LNCaP clone FGC (cell line): ENCODE measurements at regions not wholly inside any gene's neighbourhood (a gene's known extent, or its start where the extent isn't known, plus 50 kb on each side); places are given as distances from the start of the nearest gene placed in this dataset.
"Not testable (repeated sequence)": the region's sequence is repeated elsewhere in the genome, so short reads cannot be mapped to it uniquely, and the experiment has no call there.

Experiments used
- DNase-seq: peaks from one replicate; pipeline ENCODE4 v3.0.0-alpha.2; 2011; ENCODE audit warnings: low read depth
- H3K4me3 ChIP-seq: 2 replicates; pipeline ENCODE4 v1.5.1; 2011; ENCODE audit warnings: mild to moderate bottlenecking, low read depth, low read length, control low read depth
- CTCF ChIP-seq: IDR thresholded peaks from 2 replicates; pipeline ENCODE4 v1.5.1; 2012; ENCODE audit warnings: mild to moderate bottlenecking; ENCODE audit not compliant: control insufficient read depth, insufficient read depth; ENCODE audit errors: extremely low read depth

GRCh38 chr4:174061026-174061425 lies 222.4 kb downstream of the FBXO8 start:
- no peak for DNase-seq
- TF ChIP-seq CTCF, result no peak
- H3K4me3 ChIP-seq, result no peak overlapping the region

- no peak for TF ChIP-seq CTCF
- no peak overlapping the region for H3K4me3 ChIP-seq
- DNase-seq, result no peak
These were observed 224.6 kb downstream of the FBXO8 start for GRCh38 chr4:174058846-174059245.

GRCh38 chr4:174056959-174057358 lies 226.5 kb downstream of the FBXO8 start:
- H3K4me3 ChIP-seq, result no peak overlapping the region
- DNase-seq, result no peak
- no peak for TF ChIP-seq CTCF

GRCh38 chr4:174055344-174055743 lies 228.1 kb downstream of the FBXO8 start:
- no peak for TF ChIP-seq CTCF
- DNase-seq, result no peak

GRCh38 chr4:174053895-174054294 lies 229.6 kb downstream of the FBXO8 start:
- no peak for DNase-seq
- H3K4me3 ChIP-seq, result no peak overlapping the region
- TF ChIP-seq CTCF, result no peak

More at GRCh38 chr4:174055344-174055743, 228.1 kb downstream of the FBXO8 start:
- H3K4me3 ChIP-seq, result no peak overlapping the region

GRCh38 chr4:174047363-174047762 lies 236.1 kb downstream of the FBXO8 start:
- DNase-seq, result no peak
- H3K4me3 ChIP-seq, result no peak overlapping the region
- TF ChIP-seq CTCF, result no peak

- H3K4me3 ChIP-seq, DNase-seq: not testable (repeated sequence)
These were observed 237.6 kb downstream of the FBXO8 start for GRCh38 chr4:174045829-174046228.
